GM03348 (cell line): ENCODE measurements at regions not wholly inside any gene's neighbourhood (a gene's known extent, or its start where the extent isn't known, plus 50 kb on each side); places are given as distances from the start of the nearest gene placed in this dataset.

Source experiments
- DNase-seq: peaks from one replicate; pipeline ENCODE4 v3.0.0; 2012; ENCODE audit warnings: low spot score

DNA sequence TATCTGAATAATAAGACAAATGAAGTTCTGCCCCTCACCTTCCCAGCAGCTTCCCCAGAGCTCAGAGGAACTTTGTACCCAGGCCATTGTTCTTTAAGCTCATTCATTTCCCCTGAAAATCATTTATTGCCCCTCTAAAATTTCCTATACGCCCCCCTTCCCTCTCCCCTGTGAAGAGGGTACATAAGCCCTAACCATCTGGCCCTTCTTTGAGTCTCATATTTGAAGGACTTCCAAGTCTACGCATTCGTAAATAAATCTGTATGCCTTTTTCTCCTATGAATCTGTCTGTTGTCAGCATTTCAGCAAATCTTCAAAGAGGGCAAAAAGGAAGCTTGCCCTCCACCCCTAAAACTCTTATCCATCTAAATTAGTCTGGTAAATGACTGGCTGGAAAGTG is 73.1 kb upstream of the DST start:
- DNase-seq: no peak

DNA sequence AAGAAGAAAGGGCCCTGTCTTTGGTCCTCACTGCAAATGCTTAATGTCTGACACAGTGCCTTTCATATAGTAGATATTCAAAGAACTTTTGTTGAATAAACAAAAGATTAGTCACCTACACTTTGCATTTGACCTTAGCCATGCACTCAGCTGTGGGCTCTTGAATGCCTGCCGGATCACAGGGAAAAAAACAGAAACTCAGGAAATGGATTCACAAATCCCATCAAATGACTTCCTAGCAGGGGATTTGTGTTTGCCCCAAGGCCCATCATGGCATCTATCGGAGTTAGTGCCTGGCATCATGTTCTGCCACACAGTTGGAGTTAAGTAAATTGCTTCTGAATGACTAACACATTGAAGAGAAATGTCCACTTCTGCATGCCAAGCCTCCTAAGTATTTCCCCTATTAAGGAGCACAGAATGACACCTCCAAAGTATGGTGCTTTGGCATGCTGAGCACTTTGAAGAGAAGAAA is 72.3 kb upstream of the DST start:
- DNase-seq: peak; percentile 40

DNA sequence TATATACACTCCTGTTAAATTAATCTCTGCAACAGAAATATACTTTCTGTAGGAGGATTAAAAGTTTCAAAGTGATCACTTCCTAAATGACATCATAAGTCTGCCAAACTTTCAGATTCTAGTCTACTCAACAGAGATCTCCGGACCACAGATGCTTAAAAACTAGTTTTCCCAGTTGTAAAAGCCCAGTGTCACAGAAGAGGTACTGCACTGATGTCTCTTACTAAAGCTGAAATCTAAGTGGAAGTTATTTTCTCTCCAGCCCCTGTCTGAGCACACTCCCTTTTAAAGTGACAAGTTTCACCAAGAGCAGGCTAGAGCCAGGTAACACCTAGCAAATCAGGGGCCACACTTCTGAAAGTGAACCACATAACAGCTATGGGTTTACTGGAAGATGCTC is 71.6 kb upstream of the DST start:
- DNase-seq: no peak

DNA sequence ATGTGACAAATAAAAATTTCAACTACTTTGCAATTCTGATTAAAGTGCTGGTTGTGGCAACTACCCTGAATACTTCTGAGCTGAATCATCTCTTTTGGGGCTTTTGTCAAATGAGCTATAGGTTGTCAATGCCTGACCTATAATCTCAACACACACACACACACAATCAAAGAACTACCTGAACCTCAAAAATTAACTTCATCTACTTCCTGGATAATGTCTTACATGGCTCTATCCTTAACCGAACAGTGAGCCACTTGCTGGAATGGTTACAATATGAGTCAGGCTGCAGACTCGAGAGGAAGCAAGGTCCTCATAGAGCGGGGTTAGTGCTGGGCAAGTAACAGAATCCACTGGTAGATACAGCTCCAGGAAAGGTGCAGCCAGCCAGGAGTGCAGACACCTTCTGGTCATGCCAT is 70.6 kb upstream of the DST start:
- DNase-seq: peak; percentile 68

DNA sequence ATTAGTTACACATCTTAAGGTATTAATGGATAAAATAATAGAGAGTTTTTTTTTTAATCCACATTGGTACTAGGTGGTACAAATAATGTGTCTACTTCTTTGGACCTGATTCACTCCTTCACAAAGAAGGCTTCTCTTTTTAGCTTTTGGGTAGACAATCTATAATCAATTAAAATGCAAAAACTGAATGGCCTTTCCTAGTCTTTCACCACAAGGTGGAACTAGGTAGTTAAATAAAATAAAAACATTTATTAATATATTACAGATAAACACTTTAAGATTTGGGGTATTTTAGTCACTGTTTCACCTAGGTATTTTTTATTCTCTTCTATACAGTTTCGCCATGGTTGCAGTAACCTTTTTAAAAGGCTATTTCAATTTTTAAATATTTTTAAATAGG is 68.3 kb upstream of the DST start:
- no peak for DNase-seq

DNA sequence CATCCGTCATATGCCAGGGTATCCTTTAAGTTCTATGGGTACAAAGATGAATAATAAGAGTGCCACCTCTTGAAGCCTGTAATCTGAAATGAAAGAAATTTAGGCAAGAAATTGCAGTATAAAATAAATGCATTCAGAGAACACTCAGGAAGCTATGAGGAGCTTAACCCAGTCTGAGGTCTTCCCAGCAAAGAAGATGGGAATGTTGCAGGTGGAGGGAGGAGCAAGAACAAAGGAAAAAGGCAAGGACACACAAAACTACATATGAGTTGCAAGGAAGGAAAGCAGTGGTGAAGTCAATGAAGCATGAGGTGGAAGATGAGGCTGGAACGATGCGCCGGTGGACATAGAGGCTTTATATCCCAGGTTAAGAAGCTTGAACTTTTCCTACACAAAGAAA is 67.0 kb upstream of the DST start:
- no peak for DNase-seq

DNA sequence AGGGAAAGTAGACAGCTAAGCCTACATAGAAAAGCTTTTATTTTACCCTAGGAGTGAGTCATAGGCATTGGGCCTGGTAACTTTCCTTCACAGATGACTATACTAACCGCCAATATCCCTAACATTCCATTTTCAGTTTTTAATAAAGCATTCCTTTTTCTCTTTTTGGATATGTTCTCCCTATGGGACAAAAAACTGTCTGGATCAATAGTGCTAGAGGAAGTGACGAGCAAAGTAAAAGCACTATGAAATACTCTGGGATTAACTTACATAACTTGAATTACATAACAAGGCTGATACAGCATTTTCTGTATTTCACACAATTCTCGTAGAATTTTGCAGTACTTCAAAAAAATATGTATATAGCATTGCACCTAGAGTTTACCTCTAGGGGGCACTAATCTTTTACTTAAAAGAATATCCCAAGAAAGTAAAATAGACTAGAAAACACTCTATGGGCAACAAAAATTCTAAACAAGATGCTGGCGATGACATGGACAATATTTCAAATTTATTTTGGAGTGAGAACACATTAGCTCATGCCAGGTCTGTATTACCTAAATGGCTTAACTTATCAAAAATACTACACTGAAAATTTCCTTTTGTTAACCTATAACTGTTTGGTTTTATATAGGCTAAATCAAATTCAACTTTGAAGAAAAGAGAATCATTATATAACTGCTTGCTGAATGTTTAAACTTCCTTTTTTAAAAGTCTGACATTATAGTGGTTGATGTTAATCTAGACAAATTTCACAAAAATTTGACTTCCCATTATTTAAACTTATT is 66.3 kb upstream of the DST start:
- DNase-seq: peak; percentile 68

DNA sequence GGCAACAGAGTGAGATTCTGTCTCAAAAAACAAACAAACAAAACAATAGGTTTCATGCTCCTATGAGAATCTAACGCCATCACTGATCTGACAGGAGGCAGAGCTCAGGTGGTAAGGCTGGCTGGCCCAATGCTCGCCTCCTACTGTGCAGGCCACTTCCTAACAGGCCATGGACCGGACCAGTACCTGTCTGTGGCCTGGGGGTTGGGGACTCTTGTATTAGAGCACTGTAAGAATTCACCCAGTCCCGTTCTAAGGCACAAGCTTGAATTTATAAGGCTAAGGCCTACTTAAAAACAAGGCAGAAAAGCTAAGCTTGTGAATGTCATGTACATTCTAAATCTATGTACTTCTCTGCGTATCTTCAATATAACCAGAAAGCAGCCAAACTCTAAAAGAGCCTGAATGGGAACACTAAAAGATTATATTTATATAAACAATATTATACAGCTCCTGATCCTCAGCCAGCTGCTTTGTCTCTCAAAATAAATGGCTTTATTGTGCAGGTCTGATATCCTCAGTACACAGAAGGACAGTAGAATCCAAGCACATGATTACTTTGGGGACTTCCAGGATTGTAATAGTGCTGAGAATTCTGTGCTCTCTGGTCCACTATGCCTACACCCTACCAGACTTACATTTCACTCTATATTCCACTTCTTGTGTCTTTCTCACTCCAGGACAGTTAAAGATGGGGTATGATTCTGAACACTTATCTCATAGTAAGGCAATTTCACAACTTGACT is 64.5 kb upstream of the DST start:
- DNase-seq: no peak

DNA sequence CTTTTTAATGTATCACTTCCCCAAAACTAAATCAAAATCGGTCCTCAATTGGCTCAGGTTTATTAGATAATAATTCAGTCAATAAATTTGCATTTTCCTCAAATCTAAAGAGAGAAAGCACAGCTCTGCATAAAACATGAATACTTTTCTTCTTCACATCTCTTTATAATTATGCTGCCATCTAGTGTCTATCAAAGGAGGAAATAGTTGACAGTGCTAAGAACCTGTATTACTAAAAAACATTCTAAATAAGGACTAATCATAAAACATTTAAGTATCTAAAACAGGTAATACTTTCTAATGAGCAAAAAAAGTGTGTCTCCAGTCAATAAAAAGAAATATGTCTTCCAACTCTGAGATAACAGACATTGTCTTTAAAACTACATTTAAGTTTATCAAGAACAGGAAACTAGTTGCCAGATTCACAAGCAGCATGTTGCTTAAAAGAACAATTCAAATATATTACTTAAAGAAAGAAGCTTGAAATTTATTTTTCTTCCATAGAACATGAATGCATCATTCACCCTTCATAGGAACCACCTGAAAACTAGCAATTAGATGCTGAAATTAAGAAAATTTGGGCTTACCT is 56.5 kb upstream of the DST start:
- peak; percentile 35 for DNase-seq

DNA sequence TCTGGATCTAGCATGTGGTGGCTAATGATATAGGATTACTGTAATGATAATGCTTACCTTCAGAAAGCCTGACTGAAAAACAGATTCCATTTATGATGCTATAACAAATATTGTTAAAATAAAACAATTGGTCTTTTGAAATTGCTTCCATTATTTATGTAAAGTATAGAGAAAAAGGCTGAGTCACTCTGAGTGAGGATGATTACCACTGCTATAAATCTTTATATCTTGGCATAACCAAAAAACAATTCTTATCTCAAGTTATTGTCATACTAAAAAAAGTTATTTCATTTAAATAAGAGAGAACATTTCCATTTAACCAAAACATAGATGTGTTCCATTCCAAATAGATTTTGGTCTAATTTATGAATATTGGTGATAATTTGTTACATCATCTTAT is 53.0 kb upstream of the DST start:
- DNase-seq: no peak

DNA sequence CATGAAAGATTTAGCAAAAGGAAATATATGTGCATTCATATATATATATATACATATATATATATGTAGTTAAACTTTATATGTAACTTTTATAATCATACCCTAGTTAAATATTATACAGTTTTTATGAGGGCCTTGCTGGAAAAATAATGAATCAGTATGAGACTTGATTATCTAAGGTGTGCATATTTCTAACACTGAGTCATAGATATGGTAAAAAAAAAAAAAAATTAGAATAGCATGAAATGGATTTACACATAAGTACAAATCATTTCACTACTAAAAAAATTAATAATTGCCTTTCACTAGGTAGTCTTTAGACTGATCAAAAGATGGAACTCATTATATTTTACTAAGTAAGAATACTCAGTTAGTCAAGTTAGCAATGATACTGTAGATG is 51.3 kb upstream of the DST start:
- DNase-seq: no peak

DNA sequence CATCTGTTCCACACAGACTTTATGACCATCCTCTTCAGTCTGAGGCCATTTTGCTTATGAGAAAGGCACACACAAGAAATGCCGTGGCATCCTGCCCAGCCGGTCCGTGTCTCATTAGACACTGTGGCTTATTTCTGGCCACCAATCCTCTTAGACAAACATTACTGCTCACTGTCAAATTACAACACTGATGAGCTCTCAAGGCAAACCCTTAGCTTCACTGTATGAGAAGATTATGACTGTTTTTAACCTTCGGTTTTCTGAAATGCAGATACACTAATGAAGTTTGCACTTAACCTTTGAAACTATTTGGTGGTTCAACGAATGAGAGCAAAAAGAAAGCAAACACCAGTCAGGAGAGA is 50.5 kb upstream of the DST start:
- peak; percentile 62 for DNase-seq

DNA sequence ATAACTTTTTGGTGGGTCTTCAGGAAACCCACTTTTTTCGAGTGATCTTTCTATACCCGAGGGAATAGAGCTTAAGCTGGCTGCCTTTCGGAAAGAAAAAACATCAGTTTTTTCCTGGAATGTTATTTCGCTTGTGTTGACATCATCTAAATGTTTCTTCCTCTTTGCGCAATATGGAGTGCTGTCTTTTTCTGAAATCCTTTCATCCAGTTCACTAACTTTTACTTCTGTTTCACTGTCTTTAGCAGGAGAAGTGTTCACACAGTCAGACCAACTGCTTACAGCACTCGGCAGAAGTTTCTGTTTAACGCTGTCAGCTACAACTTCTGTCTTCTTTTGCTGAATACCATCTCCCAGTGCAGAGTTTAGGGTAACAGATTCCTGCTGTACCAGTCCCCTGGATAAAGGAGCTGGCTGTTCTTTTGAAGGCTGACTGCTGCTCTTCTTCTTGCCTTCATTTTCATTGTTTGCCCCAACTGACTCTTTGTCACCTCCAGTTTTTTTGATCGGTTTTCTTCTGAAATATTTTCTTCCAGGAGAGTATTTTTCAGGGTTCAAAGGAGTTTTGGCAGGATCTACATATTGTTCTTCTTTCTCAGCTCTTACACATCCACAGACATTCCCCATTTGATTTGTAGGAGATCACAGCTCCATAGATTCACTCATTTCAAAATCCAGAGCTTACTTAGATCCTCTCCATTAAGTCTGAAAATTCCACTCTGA is 50.0 kb upstream of the DST start:
- peak; percentile 24 for DNase-seq
